Stimulated activated CD4-positive, alpha-beta T cell treated with anti-CD3 and anti-CD28 coated beads, Interleukin-12 subunit alpha, Interleukin-12 subunit beta, amount 100 ng/mL, for 4 hours (primary cell): ENCODE measurements at regions not wholly inside any gene's neighbourhood (a gene's known extent, or its start where the extent isn't known, plus 50 kb on each side); places are given as distances from the start of the nearest gene placed in this dataset.

Experiments used
- DNase-seq: peaks from one replicate; pipeline ENCODE4 v3.0.0-alpha.2; 2020

DNA sequence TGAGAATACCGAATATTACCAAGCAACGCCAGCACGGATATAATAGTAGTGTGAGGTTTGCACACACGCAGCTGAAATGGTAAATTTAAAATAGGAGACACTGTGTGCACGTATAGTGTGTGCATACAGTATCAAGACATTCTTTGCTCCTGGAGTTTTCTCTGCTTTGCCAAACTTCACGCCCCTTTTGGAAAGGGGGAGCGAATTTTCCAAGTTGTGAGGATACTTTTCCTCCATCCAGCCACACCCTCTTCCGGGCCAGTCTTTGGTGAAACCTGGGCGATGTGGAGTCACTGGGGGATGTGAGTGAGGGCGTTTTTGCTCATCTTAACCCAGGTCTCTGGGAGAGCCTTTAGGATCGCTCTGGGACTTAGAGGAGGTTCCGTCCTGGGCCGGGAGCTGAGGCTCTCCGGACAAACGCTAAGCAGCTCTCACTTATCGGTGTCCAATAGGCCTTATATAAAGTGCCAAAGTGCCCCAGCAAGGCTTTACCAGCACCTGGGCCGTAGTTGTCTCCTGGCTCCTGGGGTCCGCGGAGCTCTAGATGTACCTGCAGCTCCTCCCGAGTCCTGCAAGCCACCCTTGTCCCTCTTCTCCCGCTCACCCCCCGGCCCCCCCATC lies 160.0 kb upstream of the MKI67 start:
- DNase-seq = no peak

DNA sequence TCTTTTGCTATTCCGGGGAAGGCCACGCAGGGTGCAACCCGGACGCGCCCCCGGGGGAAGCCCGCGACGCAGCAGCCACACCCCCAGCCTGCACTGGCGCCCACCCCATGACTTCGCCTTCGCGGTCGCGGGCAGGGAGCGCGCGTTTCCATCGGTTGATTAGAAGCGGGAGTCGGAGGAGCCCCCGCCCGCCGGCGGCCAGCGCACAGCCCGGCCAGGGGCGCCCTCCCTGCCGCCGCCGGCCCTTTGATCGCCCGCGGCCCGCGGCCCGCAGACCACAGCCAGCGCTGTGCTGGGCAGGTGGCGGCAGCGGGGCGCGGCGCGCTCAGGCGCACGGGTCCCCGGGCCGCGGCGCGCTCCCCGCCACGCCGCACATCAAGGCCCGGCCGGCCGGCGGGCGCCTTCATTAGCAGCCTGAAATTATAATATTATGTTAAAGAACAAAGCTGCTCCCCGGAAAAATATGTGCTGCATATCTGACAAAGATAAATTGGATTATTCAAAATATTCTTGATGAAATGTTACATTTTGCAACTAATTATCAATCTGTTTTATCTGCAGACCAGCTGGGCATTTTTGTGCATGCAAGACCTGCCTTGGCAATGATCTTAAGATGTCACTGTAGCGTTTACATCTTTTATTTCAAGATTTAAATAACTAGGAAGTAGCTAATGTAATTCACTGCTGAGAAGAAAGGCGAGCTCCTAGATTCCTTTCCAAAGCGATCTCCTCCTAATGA lies 160.7 kb upstream of the MKI67 start:
- no peak for DNase-seq

DNA sequence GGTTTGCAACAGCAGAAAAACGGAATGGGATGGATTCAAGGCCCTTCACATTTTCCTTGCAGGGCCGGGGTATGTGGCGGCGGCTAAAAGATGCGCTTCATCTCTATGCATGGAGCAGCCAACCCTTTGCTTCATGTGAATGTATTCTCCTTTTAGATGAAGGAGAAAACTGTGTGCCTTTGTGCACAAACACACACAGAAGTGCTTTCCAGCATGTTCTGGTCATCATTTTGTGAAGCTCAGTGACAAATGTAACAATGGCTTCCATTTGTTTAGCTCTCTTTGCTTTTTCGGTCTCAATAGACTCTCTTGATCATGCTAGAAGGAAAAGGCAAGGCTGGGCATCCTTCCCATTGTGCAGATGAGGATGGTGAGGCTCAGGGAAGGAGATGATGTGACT lies 161.7 kb upstream of the MKI67 start:
- no peak for DNase-seq

DNA sequence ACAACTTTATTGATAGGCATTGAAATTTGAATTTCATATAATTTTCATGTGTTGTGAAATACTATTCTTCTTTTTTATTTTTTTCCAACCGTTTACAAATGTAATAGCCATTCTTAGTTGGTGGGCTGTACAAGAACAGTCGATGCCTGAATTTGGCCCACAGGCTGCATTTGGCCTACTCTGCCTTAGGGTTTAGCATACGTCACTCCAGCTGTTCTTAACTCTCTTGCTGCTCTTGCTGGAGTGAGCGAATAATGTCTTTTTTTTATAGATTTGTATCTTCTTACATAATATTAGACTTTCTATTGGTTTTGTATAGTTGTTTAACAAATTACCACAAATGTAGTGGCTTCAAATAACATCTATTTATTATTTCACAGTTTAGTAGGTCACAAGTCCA lies 163.4 kb upstream of the MKI67 start:
- DNase-seq = no peak

DNA sequence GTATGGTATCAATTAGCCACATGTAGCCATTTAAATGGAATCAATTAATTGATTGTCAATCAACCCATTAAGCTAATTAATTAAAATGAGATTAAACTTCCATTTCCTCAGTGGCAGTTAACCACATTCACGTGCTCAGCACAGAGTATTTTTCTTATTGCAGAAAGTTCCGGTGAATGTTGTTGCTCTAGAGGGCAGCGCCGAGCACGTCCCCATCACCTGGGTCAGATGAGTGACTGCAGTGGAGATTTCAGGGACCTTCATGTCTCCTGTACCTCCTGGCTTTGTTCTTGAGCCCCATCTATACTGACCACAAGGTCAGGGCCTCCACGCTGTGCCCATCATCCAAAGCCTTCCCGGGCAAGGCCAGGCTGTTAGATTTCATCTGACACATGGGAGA lies 168.8 kb upstream of the MKI67 start:
- DNase-seq = no peak

DNA sequence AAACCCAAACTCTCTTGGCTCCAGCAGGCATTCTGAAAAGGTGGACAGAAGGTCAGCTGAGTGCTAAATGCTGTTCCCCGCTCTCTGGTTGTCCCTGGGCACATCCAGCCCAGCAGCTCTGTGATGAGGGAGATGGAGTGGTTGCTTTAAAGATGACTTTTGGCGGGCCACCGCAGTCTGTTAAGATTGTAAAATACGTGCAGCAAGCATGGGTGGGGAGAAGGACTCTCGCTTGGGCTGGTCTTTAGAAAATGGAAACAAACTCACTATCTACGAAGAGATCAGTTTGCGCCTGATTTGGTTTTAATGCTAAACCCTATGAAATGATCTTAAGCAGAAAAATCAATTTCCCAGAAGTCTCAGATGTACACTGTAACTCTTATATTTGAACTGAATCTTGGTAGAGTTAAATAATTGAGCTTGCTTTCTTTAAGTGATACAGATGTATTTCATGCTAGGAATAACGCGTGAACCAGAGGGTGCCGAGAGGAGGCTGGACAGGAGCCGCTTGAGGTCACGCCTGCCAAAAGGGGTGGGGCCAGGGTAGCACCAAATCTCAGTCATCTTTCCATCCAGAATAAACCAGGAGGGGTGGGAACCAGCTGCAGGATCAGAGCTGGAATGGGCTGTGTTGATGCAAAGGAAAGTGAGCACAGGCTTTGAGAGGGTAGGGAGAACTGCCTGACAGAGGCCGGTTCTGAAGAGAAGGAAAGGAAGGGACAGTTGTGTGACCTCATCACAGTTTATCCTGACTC lies 170.2 kb upstream of the MKI67 start:
- DNase-seq = no peak

DNA sequence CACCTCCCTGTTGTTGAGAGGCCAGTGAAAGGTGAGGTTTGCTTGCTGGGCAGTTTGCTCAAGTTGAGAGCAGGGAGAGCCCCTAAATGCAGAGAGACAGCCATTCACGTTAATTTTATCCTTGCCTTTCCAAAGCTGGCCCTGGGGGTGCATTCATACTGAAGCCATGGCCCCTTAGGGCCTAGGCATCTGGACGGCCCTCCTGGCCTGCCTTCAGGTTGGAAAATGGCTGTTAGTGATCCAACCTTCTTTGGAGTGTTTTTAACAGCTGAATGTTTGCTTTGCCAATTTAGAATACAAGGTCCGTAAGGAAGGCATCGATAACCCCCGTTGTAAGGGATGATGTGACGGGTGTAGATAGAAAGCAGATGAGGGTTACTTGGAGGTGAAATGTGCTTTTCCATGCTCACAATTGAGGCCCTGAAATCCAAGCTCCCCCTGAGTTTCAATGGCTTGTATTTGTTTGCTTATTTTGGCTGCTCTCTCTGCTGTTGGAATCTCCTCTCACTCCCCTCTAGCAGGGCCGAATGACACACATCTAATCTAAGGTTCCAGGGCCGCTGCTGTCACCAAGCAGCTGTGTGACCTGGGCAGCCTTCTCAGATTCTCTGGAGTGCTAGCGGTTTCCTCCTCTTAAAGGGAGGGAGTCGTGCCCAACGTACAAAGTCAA lies 171.6 kb upstream of the MKI67 start:
- DNase-seq = no peak

DNA sequence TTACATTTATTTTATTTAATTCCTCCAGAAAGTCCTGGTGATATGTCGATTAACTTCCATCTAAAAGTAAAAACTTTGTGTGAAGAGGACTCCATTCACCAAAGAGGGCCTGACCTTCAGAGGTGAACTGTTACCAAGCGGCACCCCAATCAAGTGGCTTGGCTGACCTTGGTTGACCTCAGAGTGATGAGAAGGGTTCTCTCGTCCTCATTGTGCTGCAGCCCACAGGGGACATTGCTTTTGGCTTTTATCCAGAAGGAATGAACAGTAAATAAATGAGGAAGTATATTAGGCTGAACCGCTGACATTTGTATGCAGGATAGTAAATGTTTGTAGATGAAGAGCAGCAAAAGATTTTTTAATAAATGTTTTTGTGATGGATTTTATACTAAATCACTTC lies 172.4 kb upstream of the MKI67 start:
- DNase-seq = no peak

DNA sequence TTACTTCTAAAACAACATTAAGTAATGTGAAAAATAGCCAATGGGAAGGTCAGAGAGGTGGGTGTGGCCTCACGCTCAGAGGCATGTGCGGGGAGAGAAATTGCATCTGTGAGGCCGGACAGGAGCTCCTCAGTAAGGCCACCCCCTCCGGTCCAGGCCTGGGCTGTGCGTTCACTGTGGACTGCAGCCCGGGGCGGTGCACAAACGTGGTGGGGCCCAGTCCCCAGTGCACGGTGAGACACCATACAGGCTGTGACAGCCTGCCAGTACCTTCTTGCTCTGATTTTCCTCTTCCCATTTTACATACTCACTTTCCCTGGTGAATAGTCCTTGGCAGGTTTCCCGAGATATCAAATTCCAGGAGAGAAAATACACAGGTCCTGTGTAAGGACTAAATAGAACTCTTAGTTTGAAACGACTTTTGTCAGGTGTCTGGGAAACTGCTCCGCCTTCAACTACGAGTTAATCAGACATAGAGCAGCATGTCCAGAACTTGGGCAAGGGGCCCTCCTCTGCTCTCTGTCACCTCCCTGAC lies 174.1 kb upstream of the MKI67 start:
- DNase-seq = no peak

DNA sequence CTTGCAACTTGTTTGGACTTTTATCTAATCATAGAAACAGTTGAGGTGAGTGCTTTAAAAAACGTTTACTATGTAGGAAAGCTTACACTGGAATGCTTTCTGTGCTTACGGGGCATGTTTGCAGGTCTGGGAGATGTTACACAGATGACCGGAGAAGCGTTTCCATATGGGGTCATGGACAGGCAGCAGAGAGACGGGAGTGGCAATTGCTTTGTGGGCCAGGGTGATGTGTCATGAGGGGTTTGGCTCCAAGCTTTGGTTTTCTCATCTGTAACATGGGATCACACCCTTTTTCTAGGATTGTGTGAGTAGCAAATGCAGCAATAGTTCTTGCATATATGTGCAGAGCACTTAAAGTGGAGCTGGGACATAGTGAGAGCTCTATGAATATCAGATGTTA lies 174.8 kb upstream of the MKI67 start:
- no peak for DNase-seq

DNA sequence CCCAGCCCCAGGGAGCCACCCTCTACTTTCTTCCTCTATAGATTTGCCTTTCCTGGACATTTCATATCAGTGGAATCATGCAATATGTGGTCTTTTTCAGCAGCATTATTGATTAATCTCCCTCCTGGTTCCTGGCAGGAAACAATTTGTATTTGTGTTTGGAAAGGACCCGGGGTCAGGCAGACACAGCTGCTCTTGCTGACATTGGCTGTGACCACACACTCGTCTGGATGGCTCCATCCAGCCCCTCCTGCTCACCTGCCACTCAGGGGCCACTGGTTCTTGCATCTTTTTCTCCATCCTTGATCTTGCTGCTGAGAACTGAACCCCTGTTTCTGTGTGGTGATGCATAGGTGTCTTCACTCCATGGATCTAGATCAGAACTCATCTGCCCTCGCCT lies 176.6 kb upstream of the MKI67 start:
- no peak for DNase-seq

DNA sequence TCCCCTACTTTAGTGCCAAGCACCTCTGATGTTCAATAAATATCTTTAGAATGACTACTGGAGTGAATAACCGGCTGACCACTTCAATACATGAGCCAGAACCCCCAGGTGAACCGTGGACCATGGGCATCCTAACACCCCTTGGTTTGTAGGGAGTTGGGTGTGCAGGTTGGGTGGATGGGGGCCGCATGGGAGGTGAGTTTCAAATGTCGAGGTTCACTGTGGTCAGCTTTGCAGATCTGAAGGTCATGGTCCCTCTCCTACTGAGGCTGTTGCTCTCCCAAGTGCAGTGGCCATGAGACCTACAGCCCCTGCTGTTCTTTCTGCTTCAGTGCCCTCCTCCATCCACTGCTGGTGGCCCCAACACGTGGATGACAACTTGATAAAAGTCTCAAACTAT lies 178.0 kb upstream of the MKI67 start:
- no peak for DNase-seq

DNA sequence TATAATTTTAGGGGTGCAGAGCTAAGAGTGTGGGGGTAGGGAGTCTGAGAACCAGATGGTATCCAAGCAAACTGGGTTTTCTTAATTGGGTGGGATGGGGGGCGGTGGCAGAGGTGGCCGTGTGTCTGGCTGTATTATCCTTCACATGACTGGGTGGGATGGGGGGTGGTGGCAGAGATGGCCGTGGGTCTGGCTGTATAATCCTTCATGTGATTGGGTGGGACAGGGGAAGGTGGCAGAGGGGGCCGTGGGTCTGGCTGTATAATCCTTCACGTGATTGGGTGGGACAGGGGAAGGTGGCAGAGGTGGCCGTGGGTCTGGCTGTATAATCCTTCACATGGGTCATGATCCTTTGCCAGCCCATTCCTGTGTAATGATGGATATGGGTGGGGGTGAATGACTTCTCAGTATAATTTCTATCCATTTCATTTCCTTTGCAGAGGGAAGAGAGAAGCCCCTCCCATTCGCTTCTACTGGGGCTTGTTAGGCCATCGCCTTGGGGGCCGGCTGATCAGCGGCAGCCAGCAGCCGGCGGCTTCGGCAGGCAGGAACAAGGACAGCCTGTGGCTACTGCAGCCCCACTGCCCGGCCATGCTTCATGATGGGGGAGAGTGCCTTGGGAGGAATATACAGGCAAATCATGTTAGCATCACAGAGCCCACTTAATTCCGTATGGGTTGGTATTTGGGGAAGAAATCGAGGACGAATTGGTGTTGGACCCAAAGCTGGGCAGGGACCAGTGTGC lies 179.6 kb upstream of the MKI67 start:
- no peak for DNase-seq

DNA sequence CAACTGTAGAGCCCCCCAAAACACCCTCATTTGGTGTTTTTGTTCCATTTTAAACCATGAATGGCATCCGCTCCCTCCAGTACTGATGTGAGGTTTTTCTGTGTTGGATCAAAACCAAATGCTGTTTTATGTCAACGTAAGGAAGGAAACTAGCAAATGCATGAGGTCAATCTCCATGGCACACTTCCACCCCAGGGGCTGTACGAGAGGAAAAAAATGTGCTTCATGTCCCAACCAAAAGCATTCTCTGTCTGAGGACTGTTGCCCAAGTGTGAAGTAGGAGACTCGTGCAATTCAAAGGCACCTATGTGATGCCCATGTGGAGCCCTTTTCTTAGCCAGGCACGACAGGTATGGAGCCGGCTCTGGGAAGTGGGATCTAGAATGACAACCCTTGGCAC lies 180.3 kb upstream of the MKI67 start:
- no peak for DNase-seq

DNA sequence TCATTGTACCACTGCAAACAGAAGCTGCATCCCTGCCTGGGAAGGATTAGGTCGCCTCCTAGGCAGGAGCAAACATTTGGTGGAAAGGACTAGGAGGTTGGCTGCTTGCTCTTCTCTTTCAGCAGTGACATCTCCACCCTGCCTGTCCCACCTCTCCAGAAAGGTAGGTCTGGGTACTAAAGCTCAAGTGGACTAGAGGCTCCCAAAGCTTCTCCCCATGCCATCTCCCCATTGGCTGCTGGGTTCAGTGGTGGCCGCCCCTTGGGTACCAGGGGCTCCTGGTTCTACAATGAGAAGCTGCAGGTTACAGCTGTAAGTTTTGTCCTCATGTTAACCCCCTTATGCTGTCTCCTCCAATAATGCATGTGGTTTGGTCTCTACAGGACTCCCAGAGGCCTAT lies 180.7 kb upstream of the MKI67 start:
- no peak for DNase-seq

DNA sequence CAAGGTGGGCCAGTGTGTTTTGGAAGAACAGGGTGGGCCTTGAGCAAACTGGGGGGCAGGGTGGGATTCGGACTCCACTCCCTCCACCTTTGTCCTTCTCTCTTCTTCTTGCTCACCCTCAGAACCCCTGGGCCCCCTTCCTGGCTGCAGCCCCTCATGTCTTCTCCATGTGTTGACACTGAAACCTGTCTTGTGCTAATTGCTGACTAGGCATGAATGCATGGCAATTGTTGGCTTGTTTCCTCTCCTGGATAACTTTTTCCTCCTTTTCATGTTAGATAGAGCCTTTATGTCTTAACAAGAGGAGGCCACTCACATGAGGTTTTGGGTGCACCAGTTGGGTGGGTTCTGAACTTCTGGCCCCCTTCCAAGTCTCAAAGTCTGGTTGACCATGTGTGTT lies 181.6 kb upstream of the MKI67 start:
- DNase-seq = no peak

DNA sequence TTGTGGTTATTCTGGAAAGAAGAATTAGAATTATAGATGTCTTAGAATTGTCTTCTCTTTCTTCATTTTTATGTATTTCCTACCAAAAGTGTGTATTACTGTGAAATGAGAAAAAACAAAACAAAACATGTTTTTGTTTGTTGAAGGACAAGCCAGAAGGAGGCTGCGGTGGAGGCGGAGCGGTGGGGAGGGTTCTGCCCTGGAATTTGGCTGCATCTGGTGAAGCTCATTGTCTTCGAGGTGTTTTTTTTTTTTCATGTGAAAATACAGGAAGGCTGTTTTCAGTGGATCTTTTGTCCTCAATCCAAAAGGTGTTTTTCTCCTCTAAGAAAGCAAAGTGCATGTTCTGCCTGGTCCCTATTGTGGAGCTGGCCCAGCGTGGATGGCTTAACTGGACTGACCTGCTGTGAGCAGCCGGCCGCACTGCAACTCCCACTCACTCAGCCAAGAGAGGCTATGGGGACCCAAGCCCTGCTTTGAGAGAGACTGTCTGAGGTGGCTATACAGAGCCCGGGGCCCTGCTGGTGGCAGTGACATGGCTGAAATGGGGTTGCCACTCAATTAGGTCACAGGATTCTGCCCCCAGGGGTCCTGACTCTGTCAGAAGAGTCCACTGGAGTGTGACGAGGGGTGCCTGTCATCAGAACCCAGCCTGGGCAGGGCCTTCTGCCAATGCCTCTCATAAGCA lies 184.9 kb upstream of the MKI67 start:
- DNase-seq = no peak

DNA sequence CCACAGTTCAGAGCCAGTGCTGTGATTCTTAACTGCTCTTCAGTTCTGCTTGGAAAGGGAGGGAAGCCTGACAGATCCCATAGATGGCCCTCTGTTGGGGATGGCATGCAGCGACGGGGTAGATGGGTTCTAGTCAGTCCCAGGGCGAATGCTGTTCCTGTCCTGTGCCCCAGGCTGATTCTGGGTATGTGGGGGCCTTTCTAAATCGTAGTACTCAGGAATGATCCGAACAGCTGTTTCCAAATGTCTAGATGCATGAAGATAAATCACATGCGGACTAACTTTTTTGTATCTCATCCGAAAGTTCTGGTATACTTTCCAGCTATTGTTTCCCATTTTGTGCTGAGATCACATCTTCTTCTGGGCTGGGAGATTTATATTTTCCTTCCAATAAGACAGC lies 186.0 kb upstream of the MKI67 start:
- no peak for DNase-seq

DNA sequence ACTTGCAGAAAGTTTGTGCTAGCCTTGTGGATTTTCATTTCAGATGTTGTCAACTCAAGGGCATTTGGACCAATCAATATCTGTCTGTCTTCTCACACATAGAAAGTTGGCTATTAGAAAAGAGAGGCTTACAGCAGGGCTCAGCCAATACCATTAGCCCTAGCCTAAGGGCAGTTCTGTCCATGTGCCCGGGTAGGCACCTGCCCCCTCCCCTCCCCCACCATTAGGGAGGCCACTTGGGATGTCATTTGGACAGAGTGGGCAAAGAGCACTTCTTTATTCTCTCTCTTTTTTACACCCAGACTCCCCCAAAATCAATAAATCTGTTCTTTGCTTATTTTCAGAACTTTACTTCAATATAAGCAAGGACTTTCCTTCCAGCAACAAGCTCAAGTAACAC lies 188.5 kb upstream of the MKI67 start:
- no peak for DNase-seq

DNA sequence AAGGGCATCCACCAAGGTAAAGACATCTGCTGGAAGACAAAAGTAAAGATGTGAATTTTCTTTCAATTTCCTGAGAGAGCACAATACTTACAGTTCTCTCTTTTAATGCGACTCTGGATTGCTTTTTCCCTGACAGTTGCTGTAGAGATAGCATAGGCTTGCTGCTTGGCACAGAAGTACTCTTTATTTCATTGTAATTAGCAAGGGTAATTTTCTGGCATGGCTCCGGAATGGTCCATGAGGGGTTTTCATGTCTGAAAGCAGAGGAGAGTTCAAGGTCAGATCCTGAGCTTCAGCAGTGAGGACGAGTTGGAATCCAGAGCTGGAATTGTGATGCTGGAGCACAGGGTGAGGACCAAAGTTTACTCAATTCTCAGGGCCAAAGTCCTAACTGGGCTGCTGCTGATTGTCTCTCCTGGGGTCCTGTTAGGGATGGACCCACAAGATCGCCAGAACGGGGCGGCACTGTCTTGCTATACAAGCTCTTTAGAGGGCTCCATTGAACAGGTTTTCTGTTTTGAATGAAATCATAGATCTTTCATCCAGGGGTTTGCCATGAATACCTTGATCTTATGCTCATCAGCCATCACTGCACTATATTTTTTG lies 190.0 kb upstream of the MKI67 start:
- DNase-seq = no peak

DNA sequence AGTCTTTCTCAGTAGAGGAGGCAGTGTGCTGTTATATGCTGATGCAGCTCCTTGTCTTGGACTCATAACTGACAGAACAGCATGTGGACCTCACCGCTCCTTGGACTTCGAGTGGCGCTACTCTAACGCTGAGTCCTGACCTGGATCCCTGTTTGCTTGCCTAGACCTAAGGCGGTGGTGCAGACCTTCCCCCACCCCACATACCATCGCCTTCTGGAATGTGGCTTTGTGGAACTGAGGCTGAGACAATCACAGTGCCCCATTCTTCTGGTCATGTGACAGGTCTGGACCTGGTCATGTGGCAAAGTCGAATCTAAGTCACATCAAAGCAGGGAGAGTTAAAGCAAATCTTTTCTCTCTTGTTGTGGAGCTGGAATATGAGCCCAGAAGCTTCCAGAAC lies 190.7 kb upstream of the MKI67 start:
- no peak for DNase-seq

DNA sequence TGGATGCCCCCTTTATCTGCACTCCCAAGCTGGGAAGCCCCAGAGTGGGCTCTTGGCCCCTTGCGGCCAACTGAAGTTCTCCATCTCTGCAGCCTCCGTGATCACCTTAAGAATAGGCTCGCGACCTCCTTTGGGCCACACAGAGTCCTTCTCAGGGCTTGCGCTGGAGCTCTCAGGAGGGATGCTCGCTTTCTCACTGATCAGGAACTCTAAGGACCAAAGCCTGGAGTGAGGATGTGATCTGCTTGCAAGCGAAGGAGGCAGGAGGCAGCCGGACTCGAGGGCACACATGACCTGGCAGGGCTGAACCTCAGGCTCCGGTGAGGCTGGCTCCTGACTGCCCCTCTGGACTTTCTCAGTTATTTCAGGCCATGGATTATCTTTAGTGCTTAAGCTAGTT lies 192.1 kb upstream of the MKI67 start:
- no peak for DNase-seq
